ENCODE measurements at regions not wholly inside any gene's neighbourhood (a gene's known extent, or its start where the extent isn't known, plus 50 kb on each side); places are given as distances from the start of the nearest gene placed in this dataset.

DNA sequence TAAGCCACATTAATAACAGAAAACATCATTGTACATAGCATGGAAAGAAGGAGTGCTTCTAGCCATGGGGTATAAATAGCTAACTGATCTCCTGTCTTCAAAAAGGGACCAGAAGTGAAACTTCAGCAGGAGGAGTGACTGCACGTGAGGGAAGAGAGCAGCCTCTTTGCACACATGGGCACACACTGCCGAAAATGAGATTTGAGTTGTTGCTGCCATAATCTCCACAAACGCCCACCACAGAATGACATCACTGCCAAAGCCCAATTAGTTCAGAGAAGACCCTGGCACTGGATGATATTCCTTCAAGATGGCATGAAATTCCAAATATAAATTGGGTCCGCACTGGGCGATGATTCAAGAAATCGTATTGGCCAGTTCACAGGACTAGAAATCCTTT, 238.9 kb upstream of the NR4A3 start:
- Histone ChIP-seq H3K4me3 (ENCODE audit: low read depth in 1 of 3, low read length in 3 of 3) (no peak overlapping the region), H3K4me1 (ENCODE audit: control insufficient read depth in 3 of 3, insufficient read depth in 2 of 3, low read depth in 1 of 3, low read length in 2 of 3) (no peaks in the 10 kb centered on the region), H3K9me3 (ENCODE audit: control insufficient read depth in 2 of 2, insufficient read depth in 1 of 2, low read depth in 1 of 2, low read length in 1 of 2) (no peaks in the 10 kb centered on the region), H3K27ac (ENCODE audit: low read depth in 1 of 3, low read length in 2 of 3) (no peak overlapping the region), H3K36me3 (ENCODE audit: control insufficient read depth in 3 of 3, insufficient read depth in 2 of 3, low read depth in 1 of 3, low read length in 3 of 3) (no peaks in the 10 kb centered on the region), H3K27me3 (ENCODE audit: control insufficient read depth in 3 of 3, insufficient read depth in 3 of 3, low read length in 3 of 3) (no peaks in the 10 kb centered on the region)
- FAIRE-seq (no peak), DNase-seq (no peak)
- 74% methylated on average over 6 of the region's 6 CpGs for WGBS, 3 donors

DNA sequence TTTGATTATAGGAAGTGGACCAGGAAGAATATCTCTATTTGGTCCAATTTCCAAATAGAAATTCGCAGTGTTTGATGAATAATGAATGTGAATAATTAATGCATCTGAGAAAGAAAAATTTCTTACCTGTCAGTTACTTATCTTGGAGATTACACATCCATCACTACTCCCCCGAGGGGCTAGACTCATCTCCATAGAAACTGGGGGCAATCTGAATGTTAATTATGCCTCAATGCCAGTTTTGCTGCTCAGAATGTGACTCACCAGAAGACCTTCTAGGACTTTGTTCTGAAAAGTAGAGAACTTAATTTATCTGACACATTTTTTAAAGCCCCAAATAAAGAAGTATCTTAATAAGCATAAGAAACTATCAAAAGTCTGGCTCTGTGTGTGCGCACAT, 233.4 kb upstream of the NR4A3 start:
- FAIRE-seq, result no peak
- 55 to 78% (median 62%) methylated on average over 3 of the region's 3 CpGs for WGBS, 3 donors

GRCh38 chr9:99588747-99589146, 232.9 kb upstream of the NR4A3 start:
- H3K4me1 ChIP-seq (ENCODE audit: control insufficient read depth in 3 of 3, insufficient read depth in 2 of 3, low read depth in 1 of 3, low read length in 2 of 3), result no peaks in the 10 kb centered on the region
- no peak for FAIRE-seq
- H3K36me3 ChIP-seq (ENCODE audit: control insufficient read depth in 3 of 3, insufficient read depth in 2 of 3, low read depth in 1 of 3, low read length in 3 of 3), result no peaks in the 10 kb centered on the region
- H3K4me3 ChIP-seq (ENCODE audit: low read depth in 1 of 3, low read length in 3 of 3), result no peak overlapping the region
- WGBS, 3 donors, result 92 to 97% (median 94%) methylated on average over 2 of the region's 2 CpGs
- no peak for DNase-seq
- no peak overlapping the region for H3K27ac ChIP-seq (ENCODE audit: low read depth in 1 of 3, low read length in 2 of 3)
- no peaks in the 10 kb centered on the region for H3K27me3 ChIP-seq (ENCODE audit: control insufficient read depth in 3 of 3, insufficient read depth in 3 of 3, low read length in 3 of 3)
- no peaks in the 10 kb centered on the region for H3K9me3 ChIP-seq (ENCODE audit: control insufficient read depth in 2 of 2, insufficient read depth in 1 of 2, low read depth in 1 of 2, low read length in 1 of 2)

More for the DNA sequence above, 233.4 kb upstream of the NR4A3 start:
- H3K36me3 ChIP-seq (ENCODE audit: control insufficient read depth in 3 of 3, insufficient read depth in 2 of 3, low read depth in 1 of 3, low read length in 3 of 3), result no peaks in the 10 kb centered on the region
- no peaks in the 10 kb centered on the region for H3K9me3 ChIP-seq (ENCODE audit: control insufficient read depth in 2 of 2, insufficient read depth in 1 of 2, low read depth in 1 of 2, low read length in 1 of 2)
- H3K27me3 ChIP-seq (ENCODE audit: control insufficient read depth in 3 of 3, insufficient read depth in 3 of 3, low read length in 3 of 3), result no peaks in the 10 kb centered on the region
- no peak overlapping the region for H3K4me3 ChIP-seq (ENCODE audit: low read depth in 1 of 3, low read length in 3 of 3)
- no peak overlapping the region for H3K27ac ChIP-seq (ENCODE audit: low read depth in 1 of 3, low read length in 2 of 3)
- DNase-seq, result no peak
- H3K4me1 ChIP-seq (ENCODE audit: control insufficient read depth in 3 of 3, insufficient read depth in 2 of 3, low read depth in 1 of 3, low read length in 2 of 3), result no peaks in the 10 kb centered on the region

DNA sequence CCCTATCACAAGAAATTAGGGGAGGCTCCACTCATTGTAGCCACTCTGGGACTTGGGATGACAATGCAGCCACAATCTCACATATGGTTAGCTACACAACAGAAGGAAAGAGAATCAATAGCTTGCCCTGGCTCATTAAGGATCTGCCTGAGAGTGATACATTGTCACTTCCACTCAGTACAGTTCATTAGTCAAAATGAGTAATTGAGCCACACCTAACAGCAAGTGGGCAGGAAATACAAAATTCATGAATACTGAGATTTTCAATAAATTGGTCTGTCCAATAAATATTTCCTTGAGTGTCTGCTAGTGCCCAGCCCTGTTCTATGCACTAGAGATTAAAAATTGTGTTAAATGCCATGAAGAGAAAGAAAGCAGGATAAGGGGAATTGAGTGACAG, 231.3 kb upstream of the NR4A3 start:
- no peak for FAIRE-seq

GRCh38 chr9:99590840-99591239, 230.8 kb upstream of the NR4A3 start:
- no peak for DNase-seq

More for the DNA sequence above, 231.3 kb upstream of the NR4A3 start:
- H3K4me1 ChIP-seq (ENCODE audit: control insufficient read depth in 3 of 3, insufficient read depth in 2 of 3, low read depth in 1 of 3, low read length in 2 of 3), result no peaks in the 10 kb centered on the region
- H3K27ac ChIP-seq (ENCODE audit: low read depth in 1 of 3, low read length in 2 of 3), result no peak overlapping the region
- H3K27me3 ChIP-seq (ENCODE audit: control insufficient read depth in 3 of 3, insufficient read depth in 3 of 3, low read length in 3 of 3), result no peaks in the 10 kb centered on the region
- DNase-seq, result no peak
- no peaks in the 10 kb centered on the region for H3K9me3 ChIP-seq (ENCODE audit: control insufficient read depth in 2 of 2, insufficient read depth in 1 of 2, low read depth in 1 of 2, low read length in 1 of 2)
- H3K4me3 ChIP-seq (ENCODE audit: low read depth in 1 of 3, low read length in 3 of 3), result no peak overlapping the region
- no peaks in the 10 kb centered on the region for H3K36me3 ChIP-seq (ENCODE audit: control insufficient read depth in 3 of 3, insufficient read depth in 2 of 3, low read depth in 1 of 3, low read length in 3 of 3)

GRCh38 chr9:99591770-99592169, 229.9 kb upstream of the NR4A3 start:
- Histone ChIP-seq H3K4me1 (ENCODE audit: control insufficient read depth in 3 of 3, insufficient read depth in 2 of 3, low read depth in 1 of 3, low read length in 2 of 3) (no peaks in the 10 kb centered on the region), H3K27me3 (ENCODE audit: control insufficient read depth in 3 of 3, insufficient read depth in 3 of 3, low read length in 3 of 3) (no peaks in the 10 kb centered on the region), H3K27ac (ENCODE audit: low read depth in 1 of 3, low read length in 2 of 3) (no peak overlapping the region), H3K36me3 (ENCODE audit: control insufficient read depth in 3 of 3, insufficient read depth in 2 of 3, low read depth in 1 of 3, low read length in 3 of 3) (no peaks in the 10 kb centered on the region), H3K4me3 (ENCODE audit: low read depth in 1 of 3, low read length in 3 of 3) (no peak overlapping the region), H3K9me3 (ENCODE audit: control insufficient read depth in 2 of 2, insufficient read depth in 1 of 2, low read depth in 1 of 2, low read length in 1 of 2) (no peaks in the 10 kb centered on the region)
- no peak for DNase-seq
- FAIRE-seq, result no peak
- WGBS, 3 donors, result 91 to 93% (median 91%) methylated on average over 2 of the region's 2 CpGs

More at GRCh38 chr9:99590840-99591239, 230.8 kb upstream of the NR4A3 start:
- 43 to 75% (median 52%) methylated on average over 1 of the region's 1 CpG for WGBS, 3 donors
- Histone ChIP-seq H3K9me3 (ENCODE audit: control insufficient read depth in 2 of 2, insufficient read depth in 1 of 2, low read depth in 1 of 2, low read length in 1 of 2) (no peaks in the 10 kb centered on the region), H3K4me3 (ENCODE audit: low read depth in 1 of 3, low read length in 3 of 3) (no peak overlapping the region), H3K36me3 (ENCODE audit: control insufficient read depth in 3 of 3, insufficient read depth in 2 of 3, low read depth in 1 of 3, low read length in 3 of 3) (no peaks in the 10 kb centered on the region), H3K4me1 (ENCODE audit: control insufficient read depth in 3 of 3, insufficient read depth in 2 of 3, low read depth in 1 of 3, low read length in 2 of 3) (no peaks in the 10 kb centered on the region), H3K27me3 (ENCODE audit: control insufficient read depth in 3 of 3, insufficient read depth in 3 of 3, low read length in 3 of 3) (no peaks in the 10 kb centered on the region), H3K27ac (ENCODE audit: low read depth in 1 of 3, low read length in 2 of 3) (no peak overlapping the region)
- FAIRE-seq, result no peak

GRCh38 chr9:99592834-99593574, 228.7 kb upstream of the NR4A3 start:
- 60 to 67% (median 60%) methylated on average over 4 of the region's 4 CpGs for WGBS, 3 donors
- Histone ChIP-seq H3K27me3 (ENCODE audit: control insufficient read depth in 3 of 3, insufficient read depth in 3 of 3, low read length in 3 of 3) (no peaks in the 10 kb centered on the region), H3K27ac (ENCODE audit: low read depth in 1 of 3, low read length in 2 of 3) (no peak overlapping the region), H3K4me3 (ENCODE audit: low read depth in 1 of 3, low read length in 3 of 3) (no peak overlapping the region), H3K4me1 (ENCODE audit: control insufficient read depth in 3 of 3, insufficient read depth in 2 of 3, low read depth in 1 of 3, low read length in 2 of 3) (no peaks in the 10 kb centered on the region), H3K9me3 (ENCODE audit: control insufficient read depth in 2 of 2, insufficient read depth in 1 of 2, low read depth in 1 of 2, low read length in 1 of 2) (no peaks in the 10 kb centered on the region), H3K36me3 (ENCODE audit: control insufficient read depth in 3 of 3, insufficient read depth in 2 of 3, low read depth in 1 of 3, low read length in 3 of 3) (no peaks in the 10 kb centered on the region)
- FAIRE-seq (no peak), DNase-seq (no peak)

DNA sequence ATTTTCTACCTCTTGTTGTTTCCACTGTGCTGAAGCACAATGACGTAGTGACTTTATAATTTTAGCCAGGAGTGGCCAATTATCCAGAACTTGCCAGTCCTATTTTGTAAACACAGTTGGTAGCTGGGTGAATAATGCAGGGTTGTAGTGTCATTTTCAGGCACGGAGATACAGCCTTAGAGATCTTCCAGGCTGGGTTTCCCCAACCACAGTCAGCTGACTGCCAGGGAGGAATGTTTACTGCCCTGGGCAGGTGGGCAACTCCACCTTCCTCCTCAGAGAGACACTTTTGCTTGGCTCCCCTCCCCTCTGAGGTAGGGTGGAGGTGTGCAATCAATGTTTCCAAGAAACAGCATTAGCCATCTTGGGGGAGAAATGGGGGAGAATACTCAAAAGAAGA, 228.1 kb upstream of the NR4A3 start:
- Histone ChIP-seq H3K9me3 (ENCODE audit: control insufficient read depth in 2 of 2, insufficient read depth in 1 of 2, low read depth in 1 of 2, low read length in 1 of 2) (no peaks in the 10 kb centered on the region), H3K27me3 (ENCODE audit: control insufficient read depth in 3 of 3, insufficient read depth in 3 of 3, low read length in 3 of 3) (no peaks in the 10 kb centered on the region), H3K4me3 (ENCODE audit: low read depth in 1 of 3, low read length in 3 of 3) (no peak overlapping the region), H3K36me3 (ENCODE audit: control insufficient read depth in 3 of 3, insufficient read depth in 2 of 3, low read depth in 1 of 3, low read length in 3 of 3) (no peaks in the 10 kb centered on the region), H3K4me1 (ENCODE audit: control insufficient read depth in 3 of 3, insufficient read depth in 2 of 3, low read depth in 1 of 3, low read length in 2 of 3) (no peaks in the 10 kb centered on the region), H3K27ac (ENCODE audit: low read depth in 1 of 3, low read length in 2 of 3) (no peak overlapping the region)
- DNase-seq (no peak), FAIRE-seq (no peak)
- WGBS, 3 donors, result 36 to 60% (median 48%) methylated on average over 2 of the region's 2 CpGs
